ENCODE measurements at regions not wholly inside any gene's neighbourhood (a gene's known extent, or its start where the extent isn't known, plus 50 kb on each side); places are given as distances from the start of the nearest gene placed in this dataset.

DNA sequence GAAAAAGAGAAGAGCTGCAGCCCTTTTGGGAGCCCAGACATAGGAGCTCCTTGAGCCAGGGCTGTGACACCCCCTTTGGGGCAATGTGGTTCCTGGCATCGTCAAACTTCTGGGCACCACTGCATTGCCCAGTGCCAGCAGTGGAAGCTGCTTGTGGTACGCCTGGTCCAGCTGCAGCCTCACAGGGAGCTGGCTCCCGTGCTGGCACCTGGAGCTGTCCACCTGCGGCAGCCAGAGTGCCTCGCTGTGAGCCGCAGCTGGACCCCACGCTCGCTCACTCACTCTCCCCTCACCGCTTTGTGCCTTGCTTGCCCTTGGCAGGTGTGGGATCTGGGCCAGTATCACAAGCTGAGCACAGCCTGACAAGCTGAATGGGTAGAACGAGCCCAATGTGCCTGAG is 1150.8 kb upstream of the CDH6 start:
- TF ChIP-seq GATA2 (IDR thresholded peaks at IDR 0.05; ENCODE audit: low read depth, low read length), result no peak
- TF ChIP-seq GATA3 (IDR thresholded peaks at IDR 0.05; ENCODE audit: low read depth, low read length), result no peak

DNA sequence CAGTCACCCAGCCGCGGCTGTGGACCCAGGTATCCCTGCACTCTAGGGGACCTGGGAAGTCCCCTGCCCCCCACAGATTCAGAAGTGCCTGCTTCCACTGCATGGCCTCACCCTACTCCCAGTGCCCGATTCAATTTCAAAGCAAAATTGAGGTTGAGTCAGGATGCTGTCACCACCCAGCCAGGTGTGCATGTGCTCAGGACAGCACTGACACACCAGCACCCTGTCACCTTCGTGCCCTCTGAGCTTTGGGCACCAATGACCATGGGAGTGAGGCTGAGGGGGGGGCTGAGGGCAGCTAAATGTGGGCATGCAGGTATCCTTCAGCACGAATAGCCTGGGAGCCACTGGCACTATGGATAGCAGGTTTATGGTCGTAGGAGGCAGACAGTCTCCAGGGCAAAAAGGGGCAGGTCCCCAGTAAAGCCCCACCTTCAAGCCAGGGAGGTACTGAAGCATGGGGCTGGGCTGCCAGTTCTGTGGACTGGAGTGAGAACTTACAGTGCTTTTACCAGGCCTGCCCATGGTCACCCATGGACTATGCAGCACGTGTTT is 1151.6 kb upstream of the CDH6 start:
- TF ChIP-seq GATA2 (IDR thresholded peaks at IDR 0.05; ENCODE audit: low read depth, low read length) (no peak), GATA3 (IDR thresholded peaks at IDR 0.05; ENCODE audit: low read depth, low read length) (no peak)

DNA sequence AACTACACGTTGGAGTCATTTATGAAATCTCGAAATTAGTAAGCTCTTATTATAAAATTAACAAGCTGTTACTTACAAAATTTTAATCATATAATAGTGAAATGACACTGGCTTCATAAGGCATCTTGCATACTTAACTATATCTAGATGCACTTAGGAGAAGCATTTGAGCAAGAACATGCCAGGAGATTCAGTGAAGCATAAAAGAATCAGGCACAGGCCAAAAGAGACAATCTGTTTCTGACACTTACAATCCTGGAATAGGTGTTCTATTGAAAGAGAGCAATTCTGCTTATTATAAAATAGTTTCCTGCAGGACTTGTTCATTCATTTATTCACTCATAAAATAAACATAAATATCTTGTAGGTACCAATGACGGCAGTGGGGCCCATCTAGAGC is 1152.2 kb upstream of the CDH6 start:
- no peak for TF ChIP-seq GATA3 (IDR thresholded peaks at IDR 0.05; ENCODE audit: low read depth, low read length)

DNA sequence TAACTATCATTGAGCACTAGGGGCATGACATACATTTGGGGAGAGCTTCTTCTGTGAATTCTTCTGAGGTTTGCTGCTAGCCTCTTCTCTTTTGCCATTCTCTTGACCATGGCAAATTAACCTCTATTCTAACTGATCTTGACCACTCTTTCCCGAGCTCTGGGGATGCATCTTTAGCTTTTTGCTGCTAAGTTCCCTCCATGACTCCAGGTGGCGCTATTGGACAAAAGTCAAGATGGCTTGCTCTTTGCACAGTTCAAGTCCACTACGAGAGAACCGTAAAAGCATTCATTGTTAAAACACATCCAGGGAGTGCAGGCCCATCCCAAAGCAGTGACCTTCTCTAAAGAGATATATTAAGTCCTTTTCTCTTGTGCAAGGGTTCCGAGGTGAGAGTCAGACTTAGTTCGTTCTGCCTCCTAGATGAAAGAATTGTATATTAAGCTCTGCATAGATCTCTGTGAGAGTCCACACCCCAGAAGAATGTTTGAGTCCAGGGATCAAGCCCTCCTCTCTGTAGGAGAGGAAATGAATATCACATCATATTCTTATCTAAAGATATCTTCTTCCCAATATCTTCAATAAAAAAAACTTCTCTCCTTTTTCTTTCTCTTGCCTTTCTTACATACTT is 1152.9 kb upstream of the CDH6 start:
- TF ChIP-seq GATA3 (IDR thresholded peaks at IDR 0.05; ENCODE audit: low read depth, low read length) (no peak), GATA2 (IDR thresholded peaks at IDR 0.05; ENCODE audit: low read depth, low read length) (no peak)

DNA sequence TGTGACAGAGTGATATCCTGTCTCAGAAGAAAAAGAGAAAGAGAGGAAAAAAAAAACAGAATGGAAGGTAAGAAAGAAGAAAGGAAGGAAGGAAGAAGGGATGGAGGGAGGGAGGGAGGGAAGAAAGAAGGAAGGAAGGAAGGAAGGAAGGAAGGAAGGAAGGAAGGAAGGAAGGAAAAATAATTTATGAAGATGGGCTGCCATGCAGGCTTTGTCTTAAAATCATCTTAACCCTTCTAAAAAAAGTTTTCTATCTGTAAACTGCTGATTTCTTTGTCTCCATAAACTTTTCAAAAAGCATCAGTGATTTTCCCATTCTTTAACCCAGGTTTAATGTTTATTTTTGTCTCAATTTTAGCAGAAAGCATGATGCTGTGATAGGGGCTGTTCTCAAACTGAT is 1154.1 kb upstream of the CDH6 start:
- TF ChIP-seq GATA3 (IDR thresholded peaks at IDR 0.05; ENCODE audit: low read depth, low read length) (no peak), GATA2 (IDR thresholded peaks at IDR 0.05; ENCODE audit: low read depth, low read length) (no peak)

DNA sequence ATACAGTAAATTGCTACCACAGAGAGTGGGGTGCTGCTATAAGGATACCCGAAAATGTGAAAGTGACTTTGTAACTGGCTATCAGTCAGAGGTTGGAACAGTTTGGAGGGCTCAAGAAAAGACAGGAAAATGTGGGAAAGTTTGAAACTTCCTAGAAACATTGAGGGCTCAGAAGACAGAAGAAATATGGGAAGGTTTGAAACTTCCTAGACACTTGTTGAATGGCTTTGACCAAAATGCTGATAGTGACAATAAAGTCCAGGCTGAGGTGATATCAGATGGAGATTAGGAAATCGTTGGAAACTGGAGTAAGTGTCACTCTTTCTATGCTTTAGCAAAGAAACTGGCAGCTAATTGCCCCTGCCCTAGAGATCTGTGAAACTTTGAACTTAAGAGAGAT is 1158.6 kb upstream of the CDH6 start:
- TF ChIP-seq GATA2 (IDR thresholded peaks at IDR 0.05; ENCODE audit: low read depth, low read length) (no peak), GATA3 (IDR thresholded peaks at IDR 0.05; ENCODE audit: low read depth, low read length) (no peak)

DNA sequence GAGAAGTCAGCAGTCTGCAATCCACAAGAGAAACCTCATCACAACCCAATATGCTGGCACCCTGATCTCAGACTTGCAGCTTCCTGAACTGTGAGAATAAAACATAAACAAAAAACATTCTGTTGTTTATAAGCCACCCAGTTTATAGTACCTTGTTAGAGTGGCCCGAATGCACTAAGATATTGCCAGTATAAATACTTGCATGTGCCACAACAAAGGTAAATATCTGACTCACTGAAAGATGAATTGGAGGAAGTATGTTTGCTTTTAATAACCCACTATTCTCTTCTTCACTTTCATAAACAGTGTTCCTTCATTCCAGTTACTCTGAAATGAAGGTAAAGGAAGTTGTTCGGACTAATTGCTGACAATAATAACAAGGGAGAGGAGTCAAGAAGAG is 1163.4 kb upstream of the CDH6 start:
- TF ChIP-seq GATA3 (IDR thresholded peaks at IDR 0.05; ENCODE audit: low read depth, low read length) (no peak), GATA2 (IDR thresholded peaks at IDR 0.05; ENCODE audit: low read depth, low read length) (no peak)

DNA sequence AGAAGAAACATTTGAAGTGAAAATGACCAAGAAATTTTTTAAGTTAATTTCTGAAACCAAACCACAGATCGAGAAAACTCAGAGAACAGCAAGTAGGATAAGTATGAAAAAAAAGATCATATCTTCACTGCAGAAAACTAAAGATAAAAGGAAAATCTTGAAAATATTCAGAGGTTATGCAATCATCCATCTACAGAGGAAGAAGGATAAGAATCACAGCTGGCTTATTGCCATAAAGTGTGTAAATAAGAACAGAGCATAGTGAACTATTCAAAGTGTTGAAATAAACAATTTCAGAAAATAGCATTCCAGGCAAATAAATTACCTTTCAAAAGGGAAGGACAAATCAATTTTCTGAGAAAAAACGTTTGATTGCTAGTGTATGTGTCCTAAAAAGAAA is 1191.7 kb upstream of the CDH6 start:
- TF ChIP-seq GATA2 (IDR thresholded peaks at IDR 0.05; ENCODE audit: low read depth, low read length) (no peak), GATA3 (IDR thresholded peaks at IDR 0.05; ENCODE audit: low read depth, low read length) (no peak)

DNA sequence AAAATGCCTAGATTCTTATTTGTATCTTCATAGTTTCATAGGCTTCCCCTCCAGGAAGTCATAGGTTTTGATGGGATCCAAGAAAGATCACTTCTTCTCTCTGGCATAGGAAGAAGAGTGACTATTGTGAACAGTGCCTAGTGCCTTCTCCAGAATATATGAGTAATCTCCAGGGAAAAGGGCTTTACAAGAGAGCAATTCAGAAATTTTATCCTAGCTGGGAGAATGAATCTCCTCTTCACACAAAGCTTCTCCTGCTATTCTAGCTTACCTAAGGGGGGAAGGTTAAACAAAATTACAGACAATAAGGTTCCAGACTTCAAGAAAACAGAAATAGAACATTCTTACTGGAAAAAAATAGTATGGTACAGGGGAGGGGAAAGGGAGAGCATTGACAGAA is 1193.3 kb upstream of the CDH6 start:
- TF ChIP-seq GATA3 (IDR thresholded peaks at IDR 0.05; ENCODE audit: low read depth, low read length) (no peak), GATA2 (IDR thresholded peaks at IDR 0.05; ENCODE audit: low read depth, low read length) (no peak)

DNA sequence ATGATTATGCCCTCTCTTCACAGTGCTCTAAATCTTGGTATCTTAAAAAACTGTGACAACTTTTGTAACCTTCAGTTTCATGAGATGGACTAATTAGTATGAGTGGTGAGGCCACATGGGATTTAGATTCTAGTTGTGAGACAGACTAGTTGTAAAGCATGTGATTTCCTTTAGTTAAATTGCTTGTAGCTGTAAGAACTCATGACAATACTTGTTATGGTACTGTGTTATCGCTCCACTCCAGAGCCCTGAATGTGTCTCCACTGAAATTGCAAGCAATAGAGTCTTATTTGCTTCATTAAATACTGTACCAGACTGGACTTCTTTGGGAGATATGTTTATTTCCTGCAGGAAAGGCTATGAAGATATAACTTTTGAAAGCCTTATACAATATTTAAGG is 1198.3 kb upstream of the CDH6 start:
- TF ChIP-seq GATA2 (IDR thresholded peaks at IDR 0.05; ENCODE audit: low read depth, low read length) (no peak), GATA3 (IDR thresholded peaks at IDR 0.05; ENCODE audit: low read depth, low read length) (no peak)

DNA sequence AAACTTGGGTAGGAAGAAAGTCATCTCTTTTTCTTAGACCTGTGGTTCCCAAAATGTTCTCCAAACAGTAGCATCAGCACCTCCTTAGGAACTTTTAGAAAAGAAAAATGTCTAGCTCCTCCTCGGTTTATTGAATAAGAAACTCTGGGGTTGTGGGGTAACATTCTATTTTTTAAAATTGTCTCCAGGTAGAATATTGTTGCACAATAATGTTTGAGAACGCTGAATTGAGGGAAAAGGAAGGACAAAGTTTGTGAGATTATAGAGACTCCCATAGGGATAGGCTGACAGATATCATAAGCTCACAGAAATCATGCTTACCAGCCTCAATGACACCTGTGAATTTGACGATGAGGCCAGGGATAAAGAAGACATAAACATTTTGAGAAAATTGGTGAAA is 1199.0 kb upstream of the CDH6 start:
- no peak for TF ChIP-seq GATA3 (IDR thresholded peaks at IDR 0.05; ENCODE audit: low read depth, low read length)
- no peak for TF ChIP-seq GATA2 (IDR thresholded peaks at IDR 0.05; ENCODE audit: low read depth, low read length)

DNA sequence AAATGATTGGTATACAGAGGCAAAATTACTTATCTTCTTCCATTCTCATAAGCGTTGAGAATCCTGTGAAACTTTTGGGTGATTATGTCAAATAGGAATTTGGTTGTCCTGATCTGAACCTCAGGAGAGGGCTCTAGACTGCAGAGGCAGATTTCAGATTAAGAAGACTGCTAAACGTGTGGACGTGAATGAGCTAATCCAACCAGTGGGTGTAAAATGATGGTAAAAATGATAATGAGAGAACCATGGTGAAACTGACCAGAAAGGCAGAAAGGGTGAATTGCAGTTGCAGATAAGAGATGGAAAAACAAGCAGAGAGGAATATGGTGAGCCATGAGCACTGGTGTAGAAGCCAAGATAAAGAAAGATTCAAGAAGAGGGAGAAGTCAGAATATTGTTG is 1200.2 kb upstream of the CDH6 start:
- TF ChIP-seq GATA3 (IDR thresholded peaks at IDR 0.05; ENCODE audit: low read depth, low read length) (no peak), GATA2 (IDR thresholded peaks at IDR 0.05; ENCODE audit: low read depth, low read length) (no peak)

DNA sequence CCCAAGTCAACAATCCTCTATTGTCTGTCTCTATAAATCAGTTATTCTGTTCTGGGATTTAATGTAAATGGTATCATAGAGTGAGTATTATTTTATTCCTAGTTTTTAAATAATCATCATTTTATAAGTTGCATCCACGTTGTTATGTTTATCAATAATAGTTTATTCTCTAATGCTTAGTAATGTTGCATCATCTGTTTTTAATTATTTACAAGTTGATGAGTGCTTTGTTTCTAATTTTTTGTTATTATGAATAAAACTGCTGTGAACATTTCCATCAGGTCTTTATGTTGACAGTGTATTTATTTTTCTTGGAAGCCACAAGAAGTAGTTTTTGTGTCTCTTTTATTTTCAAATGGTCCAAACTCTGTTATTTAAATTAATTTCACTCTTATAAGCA is 1201.2 kb upstream of the CDH6 start:
- TF ChIP-seq GATA2 (IDR thresholded peaks at IDR 0.05; ENCODE audit: low read depth, low read length), result no peak
- no peak for TF ChIP-seq GATA3 (IDR thresholded peaks at IDR 0.05; ENCODE audit: low read depth, low read length)

DNA sequence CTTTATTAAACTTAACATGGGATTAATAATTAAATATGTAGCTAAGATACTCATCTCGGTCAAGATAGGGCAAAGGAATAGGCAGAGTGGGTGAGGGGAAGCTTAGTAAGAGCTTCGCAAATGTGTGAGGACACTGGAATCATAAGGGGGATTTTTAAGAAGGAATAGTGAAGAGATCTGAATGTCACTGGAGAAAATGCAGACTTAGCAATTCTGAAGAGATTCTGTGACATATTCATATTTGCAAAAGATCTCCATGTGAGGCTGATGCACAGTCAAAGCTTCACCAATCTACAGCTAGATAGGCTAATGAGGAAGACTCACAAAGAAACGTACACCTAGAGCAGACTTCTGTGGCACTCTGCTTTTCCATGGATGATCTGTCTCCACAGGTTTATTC is 1202.8 kb upstream of the CDH6 start:
- no peak for TF ChIP-seq GATA2 (IDR thresholded peaks at IDR 0.05; ENCODE audit: low read depth, low read length)
- no peak for TF ChIP-seq GATA3 (IDR thresholded peaks at IDR 0.05; ENCODE audit: low read depth, low read length)

DNA sequence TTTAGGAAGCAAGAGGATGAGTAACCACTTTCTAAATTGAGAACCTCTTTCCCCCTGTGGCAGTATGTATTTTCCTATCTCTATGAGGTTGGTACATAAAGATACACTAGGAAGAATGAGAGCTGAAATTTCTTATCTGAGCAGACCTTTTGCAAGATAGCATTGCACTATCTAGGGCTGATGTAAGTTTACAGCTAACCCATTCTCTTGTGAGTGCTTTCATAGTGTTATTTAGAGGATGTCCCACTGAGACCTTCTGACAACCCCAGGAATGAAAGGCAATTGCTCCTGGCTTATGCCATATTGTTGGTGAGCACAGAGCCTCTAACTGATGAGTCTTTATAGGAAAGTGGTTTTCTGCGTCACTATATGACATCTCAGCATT is 1209.3 kb upstream of the CDH6 start:
- TF ChIP-seq GATA2 (IDR thresholded peaks at IDR 0.05; ENCODE audit: low read depth, low read length) (no peak), GATA3 (IDR thresholded peaks at IDR 0.05; ENCODE audit: low read depth, low read length) (no peak)
